ENCODE measurements at regions not wholly inside any gene's neighbourhood (a gene's known extent, or its start where the extent isn't known, plus 50 kb on each side); places are given as distances from the start of the nearest gene placed in this dataset.

DNA sequence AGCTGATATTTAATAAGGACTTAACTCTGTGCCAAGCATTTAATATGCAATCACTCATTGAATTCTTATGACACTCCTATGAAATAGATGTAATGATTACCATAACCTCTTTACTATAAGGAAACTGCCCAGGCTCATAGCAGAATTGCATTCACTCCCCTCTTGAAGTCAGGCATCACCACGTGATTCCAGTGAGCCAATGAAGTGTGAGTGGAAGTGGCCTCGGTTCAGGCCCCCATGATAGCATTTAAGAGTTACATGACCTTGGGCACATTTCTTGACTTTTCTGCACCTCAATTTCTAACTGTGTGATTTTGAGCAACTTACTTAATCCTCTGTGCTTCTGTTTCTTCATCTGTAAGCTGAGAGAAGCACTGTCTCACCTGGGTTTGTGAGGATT lies 62.8 kb upstream of the CLDN18 start:
- Histone ChIP-seq H4K5ac (ENCODE audit: insufficient read length, low read depth, low read length) (no peak overlapping the region), H3K27ac (ENCODE audit: insufficient read length, low read depth, low read length) (no peak overlapping the region), H4K8ac (replicated peaks; ENCODE audit: insufficient read length, low read depth, low read length) (no peak overlapping the region), H3K4me1 (ENCODE audit: insufficient read depth, low read length) (peaks cover 2% of the 10 kb centered on the region), H3K79me1 (ENCODE audit: insufficient read depth, low read depth, low read length, poor library complexity, severe bottlenecking) (no peaks in the 10 kb centered on the region), H3K4ac (ENCODE audit: low read depth, low read length) (no peak overlapping the region), H3K9me3 (ENCODE audit: control insufficient read depth, low read depth, low read length) (no peaks in the 10 kb centered on the region), H3K79me2 (ENCODE audit: insufficient read depth, low read length) (no peaks in the 10 kb centered on the region), H4K20me1 (ENCODE audit: control insufficient read depth, insufficient read depth, insufficient read length) (no peaks in the 10 kb centered on the region), H2BK120ac (ENCODE audit: low read depth, low read length, poor library complexity, severe bottlenecking) (no peak overlapping the region), H3K56ac (ENCODE audit: insufficient read length, low read depth, low read length) (no peak overlapping the region), H2AK5ac (ENCODE audit: insufficient read length, low read length) (no peak overlapping the region), H3K14ac (ENCODE audit: insufficient read depth, low read length) (no peak overlapping the region), H3K23ac (ENCODE audit: insufficient read length, low read depth, low read length) (no peak overlapping the region), H4K91ac (ENCODE audit: insufficient read length, low read depth, low read length) (no peak overlapping the region), H3K27me3 (ENCODE audit: insufficient read depth, low read length) (no peaks in the 10 kb centered on the region), H2BK12ac (ENCODE audit: insufficient read length, low read depth, low read length) (no peak overlapping the region), H2BK20ac (ENCODE audit: low read depth, low read length, poor library complexity, severe bottlenecking) (no peak overlapping the region), H2AFZ (ENCODE audit: low read length) (no peak overlapping the region), H3T11ph (ENCODE audit: low read length) (no peak overlapping the region), H3K4me2 (ENCODE audit: insufficient read depth, insufficient read length, low read length) (no peak overlapping the region), H2BK15ac (ENCODE audit: low read depth, low read length) (no peak overlapping the region), H3K23me2 (ENCODE audit: insufficient read length, low read depth, low read length, poor library complexity, severe bottlenecking) (no peaks in the 10 kb centered on the region), H3K18ac (ENCODE audit: insufficient read length, low read depth, low read length) (no peak overlapping the region), H2BK5ac (ENCODE audit: insufficient read length, low read length) (no peak overlapping the region), H3K9ac (ENCODE audit: extremely low read depth, insufficient read length, low read length) (no peak overlapping the region)
- peaks cover 52% of the 10 kb centered on the region for H3K27me3 Mint-ChIP-seq (ENCODE audit: low read depth)
- H3K4me1 Mint-ChIP-seq = peaks cover 18 to 19% of the 10 kb centered on the region in 2 experiments
- no peak for DNase-seq
- no peak overlapping the region for H3K27ac Mint-ChIP-seq
- H3K4me3 Mint-ChIP-seq = no peak overlapping the region
- H3K36me3 Mint-ChIP-seq (ENCODE audit: insufficient read depth in 1 of 3, low read depth in 3 of 3) = peaks cover 0 to 2% (median 0%) of the 10 kb centered on the region in 3 experiments; a peak in 1 of 7 replicates
- TF ChIP-seq, protein P1, sequence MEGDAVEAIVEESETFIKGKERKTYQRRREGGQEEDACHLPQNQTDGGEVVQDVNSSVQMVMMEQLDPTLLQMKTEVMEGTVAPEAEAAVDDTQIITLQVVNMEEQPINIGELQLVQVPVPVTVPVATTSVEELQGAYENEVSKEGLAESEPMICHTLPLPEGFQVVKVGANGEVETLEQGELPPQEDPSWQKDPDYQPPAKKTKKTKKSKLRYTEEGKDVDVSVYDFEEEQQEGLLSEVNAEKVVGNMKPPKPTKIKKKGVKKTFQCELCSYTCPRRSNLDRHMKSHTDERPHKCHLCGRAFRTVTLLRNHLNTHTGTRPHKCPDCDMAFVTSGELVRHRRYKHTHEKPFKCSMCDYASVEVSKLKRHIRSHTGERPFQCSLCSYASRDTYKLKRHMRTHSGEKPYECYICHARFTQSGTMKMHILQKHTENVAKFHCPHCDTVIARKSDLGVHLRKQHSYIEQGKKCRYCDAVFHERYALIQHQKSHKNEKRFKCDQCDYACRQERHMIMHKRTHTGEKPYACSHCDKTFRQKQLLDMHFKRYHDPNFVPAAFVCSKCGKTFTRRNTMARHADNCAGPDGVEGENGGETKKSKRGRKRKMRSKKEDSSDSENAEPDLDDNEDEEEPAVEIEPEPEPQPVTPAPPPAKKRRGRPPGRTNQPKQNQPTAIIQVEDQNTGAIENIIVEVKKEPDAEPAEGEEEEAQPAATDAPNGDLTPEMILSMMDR (conservative IDR thresholded peaks at IDR 0.05) = no peak
- peaks cover 4% of the 10 kb centered on the region in 2 experiments; a peak in 4 of 5 replicates for H3K9me3 Mint-ChIP-seq
- WGBS (ENCODE audit: extremely low coverage, insufficient read length, low lambda C conversion rate) = no CpG with 5 or more reads among the region's 2 CpGs

All from H9 (cell line).